Stimulated activated CD8-positive, alpha-beta memory T cell treated with anti-CD3 and anti-CD28 coated beads, Interleukin-2, amount 100 ng/mL, for 48 hours (primary cell): ENCODE measurements at regions not wholly inside any gene's neighbourhood (a gene's known extent, or its start where the extent isn't known, plus 50 kb on each side); places are given as distances from the start of the nearest gene placed in this dataset.

Source experiments
- DNase-seq, 2 donors: peaks; one replicate each; pipeline ENCODE4 v3.0.0-alpha.2; 2020; ENCODE audit warnings: low read depth in 2 of 2

GRCh38 chr14:65186951-65187350 lies 84.6 kb upstream of the MAX start:
- no peak for DNase-seq

GRCh38 chr14:65187421-65188049 lies 85.2 kb upstream of the MAX start:
- DNase-seq, result no peak

DNA sequence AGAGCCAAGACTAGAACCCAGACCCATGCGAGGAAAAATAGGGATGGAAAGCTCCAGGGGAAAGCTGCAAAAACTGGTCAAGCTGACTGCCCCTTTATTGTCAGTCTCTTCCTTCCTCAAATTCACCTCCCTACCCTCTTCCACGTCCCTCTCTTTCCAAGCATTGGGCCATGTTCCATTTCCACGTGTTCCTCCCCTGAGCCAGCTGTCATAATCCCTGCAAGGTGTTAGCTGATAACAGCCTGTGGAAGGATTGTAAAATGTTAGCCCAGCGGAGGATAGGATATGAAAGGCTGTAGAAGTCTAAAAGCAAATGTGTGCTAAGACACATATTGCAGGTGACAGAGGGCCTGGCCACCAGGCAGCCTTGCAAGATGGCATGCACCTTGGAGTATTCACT lies 88.0 kb upstream of the MAX start:
- DNase-seq, result no peak

- DNase-seq, result no peak
Measured at GRCh38 chr14:65191716-65192115, 89.4 kb upstream of the MAX start.

- no peak for DNase-seq
Measured at GRCh38 chr14:65192686-65193085, 90.4 kb upstream of the MAX start.

GRCh38 chr14:65193916-65194590 lies 91.7 kb upstream of the MAX start:
- DNase-seq, result no peak

GRCh38 chr14:65195042-65195719 lies 92.9 kb upstream of the MAX start:
- no peak for DNase-seq

DNA sequence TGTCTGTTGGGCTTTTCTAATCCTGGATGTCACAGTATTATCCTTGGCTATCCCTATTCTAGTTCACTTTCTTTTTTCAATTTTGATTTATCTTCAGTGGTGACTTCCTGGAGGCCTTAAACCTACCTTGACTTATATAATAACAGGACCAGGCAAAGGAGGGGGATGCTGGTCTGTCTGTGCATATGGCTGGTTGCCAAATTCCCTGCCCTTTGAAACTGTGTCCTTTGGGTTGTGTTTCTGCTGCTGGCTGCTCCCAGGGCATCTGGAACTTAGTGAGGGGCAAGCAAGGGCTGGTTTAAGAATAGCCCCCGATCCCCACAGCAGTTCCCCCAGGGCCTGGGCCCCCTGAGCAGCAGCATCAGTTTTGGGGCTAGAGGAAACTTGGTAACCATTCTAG lies 96.0 kb upstream of the MAX start:
- no peak for DNase-seq

- no peak for DNase-seq
Measured at GRCh38 chr14:65200454-65200853, 98.1 kb upstream of the MAX start.

GRCh38 chr14:65203574-65203973 lies 101.3 kb upstream of the MAX start:
- no peak for DNase-seq

GRCh38 chr14:65204056-65204455 lies 101.7 kb upstream of the MAX start:
- no peak for DNase-seq

DNA sequence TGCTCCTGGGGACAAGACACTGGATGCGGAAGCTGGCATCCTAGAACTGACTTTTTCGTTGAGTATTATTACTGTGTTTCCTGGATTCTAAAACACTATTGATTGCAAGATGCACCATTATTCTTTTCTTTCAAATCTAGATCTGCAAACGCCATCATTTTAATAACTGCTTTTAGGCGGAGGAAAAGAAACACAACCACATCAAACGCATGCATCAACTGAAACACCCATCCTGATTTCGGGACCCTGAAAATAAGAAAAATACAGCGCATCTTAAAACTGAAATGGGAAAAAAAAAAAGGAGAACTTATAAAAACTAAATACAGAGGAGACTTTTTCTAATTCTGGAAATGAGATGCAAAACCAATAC lies 103.7 kb upstream of the MAX start:
- no peak for DNase-seq

- DNase-seq, result no peak
Measured at GRCh38 chr14:65206448-65207096, 104.3 kb upstream of the MAX start.

- DNase-seq, result no peak
Measured at GRCh38 chr14:65208548-65208947, 106.2 kb upstream of the MAX start.

DNA sequence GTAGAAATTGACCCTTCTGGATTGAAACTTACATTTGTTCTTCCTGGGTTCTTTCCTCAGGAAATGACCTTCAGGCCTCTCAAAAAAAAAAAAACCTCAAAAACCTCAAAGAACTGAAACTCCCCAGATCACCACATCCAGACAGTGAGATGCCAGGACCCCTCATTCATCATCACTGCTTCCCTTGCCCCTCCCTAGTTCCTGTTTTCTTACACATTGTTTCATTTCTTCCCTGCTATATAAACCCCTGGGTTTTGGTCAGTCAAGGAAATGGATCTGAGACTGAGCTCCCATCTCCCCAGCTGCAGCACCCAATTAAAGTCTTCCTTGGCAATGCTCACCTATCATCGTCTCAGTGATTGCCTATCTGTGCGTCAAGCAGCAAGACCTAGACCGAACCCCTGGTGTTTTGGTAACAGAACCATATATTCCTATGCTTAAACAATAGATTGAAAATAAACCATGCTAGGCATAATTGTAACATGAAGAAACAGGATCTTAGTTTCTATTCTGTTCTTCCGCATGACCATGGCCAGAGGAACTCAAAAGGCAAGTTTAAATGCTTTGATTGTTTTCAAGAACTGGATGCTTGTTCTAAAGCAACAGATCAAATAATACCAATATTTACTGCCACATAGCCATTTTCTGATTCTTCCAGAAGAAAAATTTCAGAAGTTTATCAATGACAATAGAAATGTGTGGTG lies 108.0 kb upstream of the MAX start:
- DNase-seq, result no peak

- DNase-seq, result no peak
Measured at GRCh38 chr14:65210822-65211182, 108.5 kb upstream of the MAX start.

DNA sequence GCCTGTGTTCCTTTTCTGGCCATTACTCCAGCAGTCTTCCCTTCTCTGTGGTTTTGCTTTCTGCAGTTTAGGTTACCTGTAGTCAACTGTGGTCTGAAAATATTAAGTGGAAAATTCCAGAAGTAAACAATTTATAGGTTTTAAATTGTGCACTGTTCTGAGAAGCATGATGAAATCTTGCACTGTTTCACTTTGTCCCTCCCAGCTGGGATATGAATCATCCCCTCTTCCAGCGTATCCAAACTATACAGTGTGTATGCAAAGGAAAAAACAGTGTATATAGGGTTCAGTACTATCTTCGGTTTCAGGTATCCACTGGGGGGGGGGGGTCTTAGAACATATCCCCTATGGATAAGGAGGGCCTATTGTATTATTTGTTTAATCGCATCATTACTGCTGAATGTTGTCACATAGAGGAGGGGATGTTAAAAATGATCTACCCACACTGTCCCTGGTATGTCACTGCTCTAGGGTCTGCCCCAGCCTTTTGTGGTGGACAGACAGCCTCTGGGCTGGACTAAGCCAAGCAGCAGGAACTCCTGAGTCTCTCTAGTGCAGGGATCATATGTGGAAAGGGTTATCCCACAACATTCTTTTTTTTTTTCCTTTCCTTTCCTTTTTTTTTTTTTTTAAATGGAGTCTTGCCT lies 109.1 kb upstream of the MAX start:
- DNase-seq, result no peak

GRCh38 chr14:65213316-65213715 lies 111.0 kb upstream of the MAX start:
- no peak for DNase-seq

DNA sequence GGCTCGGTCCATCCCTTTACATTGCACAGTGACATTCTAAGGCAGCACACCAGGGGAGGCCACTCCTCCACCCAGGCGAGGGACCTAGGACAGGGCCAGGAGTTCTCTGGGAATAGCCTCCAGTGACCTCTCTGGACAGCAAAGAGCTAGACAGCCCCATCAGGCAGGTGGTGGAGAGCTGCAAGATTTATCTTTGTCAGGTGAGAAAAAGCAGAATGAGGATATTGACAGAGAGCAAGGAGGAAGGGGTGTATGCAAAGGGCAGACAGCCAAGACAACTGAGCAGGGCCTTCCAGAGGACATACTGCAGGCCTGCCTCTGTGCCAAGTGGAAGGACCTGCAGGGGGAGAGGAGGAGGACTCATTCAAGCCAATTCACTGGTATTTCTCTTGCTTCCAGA lies 112.4 kb upstream of the MAX start:
- DNase-seq, result no peak

- DNase-seq, result no peak
Measured at GRCh38 chr14:65219353-65219752, 117.0 kb upstream of the MAX start.

DNA sequence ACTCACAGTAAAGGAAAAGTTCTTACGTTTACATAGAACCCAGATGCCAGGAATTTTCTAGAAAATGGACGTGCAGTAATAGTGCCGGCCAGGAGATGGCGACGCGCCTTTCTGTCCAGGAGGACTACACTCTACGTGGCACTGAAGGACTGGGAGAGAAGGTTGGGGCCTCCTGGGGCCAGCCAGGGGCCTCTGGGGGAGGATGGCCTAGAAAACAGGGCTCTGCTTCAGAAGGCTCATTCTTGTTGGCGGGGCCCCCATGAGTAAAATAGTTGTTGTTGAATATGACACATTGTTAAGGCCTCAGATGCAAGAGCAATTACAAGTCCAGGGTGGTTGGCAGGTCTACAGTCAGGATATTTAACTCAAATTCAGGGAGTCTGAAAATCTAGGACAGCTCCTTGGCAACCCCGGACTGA lies 120.1 kb upstream of the MAX start:
- DNase-seq, result peak in 1 of 2 donors; percentile 43

- DNase-seq, result no peak
Measured at GRCh38 chr14:65223636-65224035, 121.3 kb upstream of the MAX start.
